ENCODE measurements at regions not wholly inside any gene's neighbourhood (a gene's known extent, or its start where the extent isn't known, plus 50 kb on each side); places are given as distances from the start of the nearest gene placed in this dataset.

DNA sequence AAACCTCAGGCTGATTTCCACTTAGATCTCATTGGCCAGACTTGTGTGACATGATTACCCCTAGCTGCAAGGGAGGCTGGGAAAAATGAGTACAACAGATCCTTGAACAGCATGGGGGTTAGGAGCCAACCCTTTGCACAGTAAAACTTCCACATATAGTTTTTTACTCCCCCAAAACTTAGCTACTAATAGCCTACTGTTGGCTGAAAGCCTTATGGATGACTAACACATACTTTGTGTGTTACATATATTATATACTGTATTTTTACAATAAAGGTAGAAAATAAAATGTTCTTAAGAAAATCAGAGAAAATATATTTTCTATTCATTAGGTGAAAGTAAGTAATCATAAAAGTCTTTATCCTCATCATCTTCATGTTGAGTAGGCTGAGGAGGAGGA, 217.4 kb downstream of the NMUR2 start:
- DNase-seq (ENCODE audit: low read depth) = no peak
- H3K4me3 ChIP-seq (ENCODE audit: low read depth, low read length) = no peak overlapping the region
- TF ChIP-seq, protein P1, sequence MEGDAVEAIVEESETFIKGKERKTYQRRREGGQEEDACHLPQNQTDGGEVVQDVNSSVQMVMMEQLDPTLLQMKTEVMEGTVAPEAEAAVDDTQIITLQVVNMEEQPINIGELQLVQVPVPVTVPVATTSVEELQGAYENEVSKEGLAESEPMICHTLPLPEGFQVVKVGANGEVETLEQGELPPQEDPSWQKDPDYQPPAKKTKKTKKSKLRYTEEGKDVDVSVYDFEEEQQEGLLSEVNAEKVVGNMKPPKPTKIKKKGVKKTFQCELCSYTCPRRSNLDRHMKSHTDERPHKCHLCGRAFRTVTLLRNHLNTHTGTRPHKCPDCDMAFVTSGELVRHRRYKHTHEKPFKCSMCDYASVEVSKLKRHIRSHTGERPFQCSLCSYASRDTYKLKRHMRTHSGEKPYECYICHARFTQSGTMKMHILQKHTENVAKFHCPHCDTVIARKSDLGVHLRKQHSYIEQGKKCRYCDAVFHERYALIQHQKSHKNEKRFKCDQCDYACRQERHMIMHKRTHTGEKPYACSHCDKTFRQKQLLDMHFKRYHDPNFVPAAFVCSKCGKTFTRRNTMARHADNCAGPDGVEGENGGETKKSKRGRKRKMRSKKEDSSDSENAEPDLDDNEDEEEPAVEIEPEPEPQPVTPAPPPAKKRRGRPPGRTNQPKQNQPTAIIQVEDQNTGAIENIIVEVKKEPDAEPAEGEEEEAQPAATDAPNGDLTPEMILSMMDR (conservative IDR thresholded peaks at IDR 0.05; ENCODE audit: low read depth, low read length) = no peak

DNA sequence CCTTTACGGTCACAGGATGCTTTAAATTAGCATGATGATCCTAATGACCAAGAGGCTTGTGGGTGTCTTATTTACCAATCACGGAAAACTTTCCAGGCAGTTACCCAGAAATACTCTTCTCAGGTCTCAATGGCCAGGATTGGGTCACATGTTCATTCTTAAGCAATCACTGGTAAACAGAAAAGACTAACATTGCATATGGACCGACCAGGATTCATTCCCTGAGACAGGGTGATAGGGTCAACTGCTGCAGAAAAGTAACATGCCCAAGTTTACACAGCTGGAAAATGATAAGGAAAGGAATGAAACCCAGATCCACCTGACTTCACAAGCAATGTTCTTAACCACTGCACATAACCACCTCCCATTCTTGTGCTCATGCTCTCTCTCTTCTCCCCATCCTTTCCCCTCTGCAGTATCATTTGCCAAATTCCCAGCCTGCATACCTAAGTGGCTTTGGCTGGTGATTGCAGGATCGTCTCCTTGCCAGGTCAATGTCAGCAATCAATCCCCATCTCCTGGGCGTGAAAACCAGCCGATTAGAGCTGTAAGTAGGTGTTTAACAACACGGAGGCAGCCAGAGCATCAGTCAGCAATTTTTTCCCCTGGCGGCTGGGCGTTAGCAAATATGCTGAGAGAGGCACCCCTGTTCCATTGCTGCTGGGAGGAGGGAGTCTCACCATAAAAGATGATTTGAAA, 219.4 kb downstream of the NMUR2 start:
- no peak for DNase-seq (ENCODE audit: low read depth)
- TF ChIP-seq, protein P1 (conservative IDR thresholded peaks at IDR 0.05; ENCODE audit: low read depth, low read length) = no peak
- no peak overlapping the region for H3K4me3 ChIP-seq (ENCODE audit: low read depth, low read length)

GRCh38 chr5:152184266-152184665, 220.8 kb downstream of the NMUR2 start:
- no peak for DNase-seq (ENCODE audit: low read depth)
- H3K4me3 ChIP-seq (ENCODE audit: low read depth, low read length) = no peak overlapping the region
- TF ChIP-seq, protein P1 (conservative IDR thresholded peaks at IDR 0.05; ENCODE audit: low read depth, low read length) = no peak

GRCh38 chr5:152181461-152181860, 223.6 kb downstream of the NMUR2 start:
- TF ChIP-seq, protein P1 (conservative IDR thresholded peaks at IDR 0.05; ENCODE audit: low read depth, low read length) = no peak
- H3K4me3 ChIP-seq (ENCODE audit: low read depth, low read length) = no peak overlapping the region
- DNase-seq (ENCODE audit: low read depth) = no peak

DNA sequence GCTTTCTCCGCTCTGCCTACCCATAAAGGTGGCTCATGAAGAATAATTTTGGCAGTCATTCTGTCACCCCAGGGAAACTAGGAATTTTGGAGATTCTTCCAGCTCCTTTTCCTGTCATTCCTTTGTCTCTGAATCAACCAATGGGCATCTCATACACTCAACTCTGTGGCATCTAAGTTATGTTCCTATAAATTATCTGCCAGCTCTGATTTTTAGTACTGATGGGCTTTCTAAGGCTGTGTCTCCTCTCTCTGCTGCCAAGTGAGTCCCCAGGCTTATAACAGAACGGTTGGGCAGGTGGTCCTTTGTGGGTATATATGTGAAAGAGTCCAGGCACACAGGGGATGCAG, 226.8 kb downstream of the NMUR2 start:
- DNase-seq (ENCODE audit: low read depth) = no peak
- no peak overlapping the region for H3K4me3 ChIP-seq (ENCODE audit: low read depth, low read length)
- TF ChIP-seq, protein P1 (conservative IDR thresholded peaks at IDR 0.05; ENCODE audit: low read depth, low read length) = no peak

GRCh38 chr5:152177626-152178349, 227.3 kb downstream of the NMUR2 start:
- H3K4me3 ChIP-seq (ENCODE audit: low read depth, low read length) = no peak overlapping the region
- TF ChIP-seq, protein P1 (conservative IDR thresholded peaks at IDR 0.05; ENCODE audit: low read depth, low read length) = no peak
- no peak for DNase-seq (ENCODE audit: low read depth)

GRCh38 chr5:152171888-152172287, 233.2 kb downstream of the NMUR2 start:
- DNase-seq (ENCODE audit: low read depth) = no peak
- TF ChIP-seq, protein P1 (conservative IDR thresholded peaks at IDR 0.05; ENCODE audit: low read depth, low read length) = no peak
- no peak overlapping the region for H3K4me3 ChIP-seq (ENCODE audit: low read depth, low read length)
